Central memory CD8-positive, alpha-beta T cell (primary cell): ENCODE measurements at regions not wholly inside any gene's neighbourhood (a gene's known extent, or its start where the extent isn't known, plus 50 kb on each side); places are given as distances from the start of the nearest gene placed in this dataset.

Experiments used
- ATAC-seq: fragments of 150-1000 bp; cut with Tn5 transposase; replicated peaks from 2 replicates; pipeline ENCODE4 v1.10.0; 2022; ENCODE audit warnings: mild to moderate bottlenecking, moderate FRiP score, moderate number of reproducible peaks; ENCODE audit not compliant: poor library complexity, severe bottlenecking; ENCODE audit errors: extremely low read depth
- DNase-seq, 2 donors: peaks; one replicate each; pipeline ENCODE4 v3.0.0; 2021; ENCODE audit warnings: low spot score in 2 of 2
- H3K27ac Mint-ChIP-seq: one replicate; pipeline ENCODE4 v1.8.0; 2022; ENCODE audit warnings: low read depth, mild to moderate bottlenecking, moderate library complexity, mixed read lengths
- H3K27me3 Mint-ChIP-seq: one replicate; pipeline ENCODE4 v1.8.0; 2022; ENCODE audit warnings: mixed read lengths
- H3K36me3 Mint-ChIP-seq: one replicate; pipeline ENCODE4 v1.8.0; 2022; ENCODE audit warnings: mild to moderate bottlenecking, moderate library complexity, mixed read lengths; ENCODE audit not compliant: insufficient read depth
- H3K4me1 Mint-ChIP-seq: one replicate; pipeline ENCODE4 v1.8.0; 2022; ENCODE audit warnings: mixed read lengths
- H3K4me3 Mint-ChIP-seq: one replicate; pipeline ENCODE4 v1.8.0; 2022; ENCODE audit warnings: mild to moderate bottlenecking, moderate library complexity, mixed read lengths
- H3K9me3 Mint-ChIP-seq: one replicate; pipeline ENCODE4 v1.8.0; 2022; ENCODE audit warnings: mixed read lengths

DNA sequence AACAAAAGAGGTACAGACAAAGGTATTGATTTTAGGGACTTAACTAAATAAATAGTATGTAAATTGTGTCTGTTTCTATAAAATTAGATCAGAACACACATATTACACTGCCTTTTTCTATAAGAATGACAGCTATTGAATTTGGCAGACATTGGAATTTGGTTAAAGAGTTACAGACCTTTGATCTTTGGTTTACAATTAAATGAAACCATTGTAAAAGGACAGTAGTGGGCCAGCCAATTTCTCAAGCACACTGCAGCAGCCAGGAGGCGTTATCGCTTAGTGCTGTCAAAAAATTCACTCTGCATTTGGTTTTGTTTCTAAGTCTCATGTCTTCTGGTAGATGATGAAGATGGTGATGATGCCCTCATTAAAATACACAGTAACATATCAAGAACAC is 175.9 kb downstream of the NR4A2 start:
- H3K27me3 Mint-ChIP-seq = peaks cover 32% of the 10 kb centered on the region
- H3K4me3 Mint-ChIP-seq = no peak overlapping the region
- ATAC-seq (no peak), DNase-seq (no peak)
- H3K4me1 Mint-ChIP-seq = no peaks in the 10 kb centered on the region
- no peaks in the 10 kb centered on the region for H3K36me3 Mint-ChIP-seq
- H3K9me3 Mint-ChIP-seq = no peaks in the 10 kb centered on the region
- no peak overlapping the region for H3K27ac Mint-ChIP-seq

DNA sequence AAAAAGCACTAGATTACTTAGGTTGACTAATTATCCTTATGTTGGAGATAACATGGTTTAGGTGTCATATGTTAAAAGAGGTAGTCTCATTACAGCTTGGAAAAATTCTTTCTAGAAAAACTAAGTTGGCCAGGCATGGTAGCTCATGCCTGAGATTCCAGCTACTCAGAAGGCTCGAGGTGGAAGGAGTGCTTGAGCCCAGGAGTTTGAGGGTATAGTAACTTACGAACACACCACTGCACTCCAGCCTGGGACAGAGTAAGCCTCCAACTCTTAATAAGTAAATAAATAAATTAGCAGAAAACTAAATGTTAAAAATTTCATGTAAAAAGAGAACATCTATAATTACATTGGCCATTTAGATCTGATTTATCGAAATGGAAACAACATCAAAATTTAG is 177.2 kb downstream of the NR4A2 start:
- Mint-ChIP-seq H3K4me1 (no peaks in the 10 kb centered on the region), H3K9me3 (no peaks in the 10 kb centered on the region), H3K27ac (no peak overlapping the region), H3K27me3 (peaks cover 26% of the 10 kb centered on the region), H3K4me3 (no peak overlapping the region), H3K36me3 (no peaks in the 10 kb centered on the region)
- DNase-seq (no peak), ATAC-seq (no peak)

DNA sequence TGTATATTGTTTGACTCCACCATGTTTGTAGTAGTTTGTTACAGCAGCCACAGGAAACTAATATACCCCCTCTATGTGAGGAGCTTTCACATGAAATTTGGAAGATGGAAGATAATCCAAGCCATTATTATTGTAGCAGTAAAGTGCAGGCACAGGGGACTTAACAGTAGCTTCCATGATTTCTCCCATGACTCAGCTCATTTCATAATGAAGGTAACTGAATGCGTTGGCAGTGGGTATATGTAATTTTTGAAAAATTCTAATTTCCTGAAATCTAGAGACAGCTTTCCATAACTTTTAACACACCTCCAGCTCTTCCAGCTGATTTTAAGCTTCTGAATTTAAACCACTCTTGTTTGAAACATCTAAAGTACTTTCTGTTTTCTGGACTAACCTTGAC is 181.2 kb downstream of the NR4A2 start:
- Mint-ChIP-seq H3K4me1 (no peaks in the 10 kb centered on the region), H3K36me3 (no peaks in the 10 kb centered on the region), H3K9me3 (no peaks in the 10 kb centered on the region), H3K27me3 (peaks cover 26% of the 10 kb centered on the region), H3K27ac (no peak overlapping the region), H3K4me3 (no peak overlapping the region)
- no peak for ATAC-seq
- DNase-seq = no peak

DNA sequence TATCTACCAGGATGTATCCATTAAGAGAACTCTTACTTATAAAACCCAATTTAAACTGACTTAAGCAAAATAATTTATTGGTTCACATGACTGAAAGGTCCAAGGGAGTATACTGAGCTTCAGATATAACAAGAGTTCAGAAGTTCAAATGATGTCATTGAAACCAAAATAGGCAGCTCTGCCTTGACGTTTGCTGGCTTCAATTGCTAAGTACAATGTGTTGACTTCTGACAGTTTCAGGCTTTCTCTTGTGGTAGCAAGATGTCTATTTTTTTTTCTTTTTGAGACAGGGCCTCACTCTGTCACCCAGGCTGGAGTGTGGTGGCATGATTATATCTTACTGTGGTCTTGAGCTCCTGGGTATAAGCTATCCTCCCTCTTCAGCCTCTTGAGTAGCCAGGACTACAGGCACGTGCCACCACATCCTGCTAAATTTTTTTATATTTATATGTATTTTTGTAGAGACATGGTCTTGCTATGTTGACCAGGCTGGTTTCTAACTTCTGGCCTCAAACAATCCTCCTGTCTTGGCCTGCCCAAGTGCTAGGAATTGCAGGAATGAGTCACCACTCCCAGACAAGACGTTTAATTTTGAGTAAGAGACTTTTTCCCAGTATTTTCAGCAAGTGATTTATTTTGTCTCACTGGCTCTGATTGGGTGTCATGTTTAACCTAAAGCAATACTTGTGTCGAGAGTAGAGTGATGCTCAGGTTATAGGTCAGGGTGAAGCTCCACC is 184.8 kb downstream of the NR4A2 start:
- Mint-ChIP-seq H3K4me3 (no peak overlapping the region), H3K9me3 (no peaks in the 10 kb centered on the region), H3K27me3 (peaks cover 13% of the 10 kb centered on the region), H3K27ac (no peak overlapping the region), H3K36me3 (no peaks in the 10 kb centered on the region), H3K4me1 (no peaks in the 10 kb centered on the region)
- ATAC-seq = no peak
- DNase-seq = no peak

DNA sequence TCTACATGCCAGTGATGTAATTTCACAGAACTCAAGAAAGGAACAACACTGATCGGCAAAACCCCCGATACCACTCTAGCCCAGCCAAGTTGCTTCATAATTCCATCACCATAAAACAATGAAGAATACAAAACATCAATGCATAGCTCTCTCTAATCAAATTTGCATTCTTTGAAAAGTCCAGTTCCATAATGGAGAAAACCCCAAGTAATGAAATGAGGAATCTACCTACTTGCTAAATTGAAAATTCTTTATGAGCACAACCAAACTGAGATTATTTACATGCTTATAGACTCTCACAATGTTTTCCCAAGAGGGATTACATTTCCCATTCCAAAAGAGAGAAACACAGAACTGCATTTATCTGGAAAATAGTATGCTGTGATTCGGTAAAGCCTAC is 186.5 kb downstream of the NR4A2 start:
- H3K9me3 Mint-ChIP-seq = no peaks in the 10 kb centered on the region
- H3K27ac Mint-ChIP-seq = no peak overlapping the region
- no peak overlapping the region for H3K4me3 Mint-ChIP-seq
- no peaks in the 10 kb centered on the region for H3K27me3 Mint-ChIP-seq
- H3K4me1 Mint-ChIP-seq = no peaks in the 10 kb centered on the region
- H3K36me3 Mint-ChIP-seq = peaks cover 4% of the 10 kb centered on the region
- ATAC-seq (no peak), DNase-seq (no peak)

DNA sequence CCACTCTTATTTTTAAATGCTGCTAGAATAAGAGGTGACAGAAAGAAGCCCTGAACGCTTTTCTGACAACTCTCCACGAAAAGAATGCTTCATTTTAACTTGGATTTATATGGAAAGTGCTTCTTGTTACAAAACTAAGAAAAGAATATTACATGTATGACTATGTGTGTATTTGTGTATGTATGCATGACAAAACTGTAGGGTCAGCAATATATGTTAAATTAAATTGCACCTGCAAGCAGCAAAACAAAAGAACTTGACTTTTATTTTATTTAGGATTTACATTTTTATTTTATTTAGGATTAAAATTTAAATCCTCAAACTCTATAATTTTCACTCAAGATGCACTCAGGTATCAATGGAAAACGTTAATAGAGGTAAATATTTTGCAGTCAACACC is 187.1 kb downstream of the NR4A2 start:
- no peak for ATAC-seq
- no peaks in the 10 kb centered on the region for H3K4me1 Mint-ChIP-seq
- peaks cover 4% of the 10 kb centered on the region for H3K36me3 Mint-ChIP-seq
- H3K9me3 Mint-ChIP-seq = no peaks in the 10 kb centered on the region
- no peak overlapping the region for H3K27ac Mint-ChIP-seq
- DNase-seq = no peak
- H3K4me3 Mint-ChIP-seq = no peak overlapping the region
- no peaks in the 10 kb centered on the region for H3K27me3 Mint-ChIP-seq

DNA sequence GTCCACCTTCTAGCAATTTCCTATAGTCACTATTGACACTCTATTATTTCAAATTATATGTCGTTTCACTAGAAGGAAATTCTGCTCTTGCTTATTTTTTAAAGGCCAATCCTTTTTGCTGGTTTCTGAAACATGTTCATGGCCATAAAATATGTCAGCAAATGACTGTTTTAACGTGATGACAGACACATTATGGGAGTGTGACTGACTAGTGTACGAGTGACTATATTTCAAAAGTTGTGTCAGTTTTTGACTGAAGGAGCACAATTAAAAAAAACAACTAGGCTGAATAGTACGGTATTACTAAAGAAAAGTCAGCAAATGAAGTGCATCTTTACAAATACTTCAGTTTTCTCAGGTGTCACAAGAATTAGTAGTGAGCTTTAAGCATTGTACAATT is 196.0 kb downstream of the NR4A2 start:
- Mint-ChIP-seq H3K27ac (no peak overlapping the region), H3K36me3 (no peaks in the 10 kb centered on the region), H3K4me1 (no peaks in the 10 kb centered on the region), H3K9me3 (no peaks in the 10 kb centered on the region), H3K4me3 (no peak overlapping the region), H3K27me3 (no peaks in the 10 kb centered on the region)
- no peak for DNase-seq
- ATAC-seq = no peak

DNA sequence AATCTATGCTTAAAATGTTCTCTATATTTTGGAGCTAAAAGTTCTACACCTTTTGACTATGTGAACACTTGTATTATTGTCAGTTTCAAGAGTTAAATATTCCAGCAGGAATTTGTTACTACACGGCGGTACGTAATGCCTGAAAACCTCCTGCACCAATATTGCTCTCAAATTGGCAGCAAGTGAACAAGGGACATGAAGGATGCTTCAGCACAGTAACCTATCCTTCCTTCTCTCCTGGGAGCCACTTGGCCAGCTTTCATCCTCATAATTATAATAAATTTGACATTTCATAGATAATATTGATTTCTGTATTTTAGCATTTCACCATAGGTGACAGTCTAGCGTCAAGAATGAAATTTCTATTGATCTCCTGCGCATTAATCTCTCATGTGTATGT is 197.6 kb downstream of the NR4A2 start:
- ATAC-seq (no peak), DNase-seq (no peak)
- H3K36me3 Mint-ChIP-seq = no peaks in the 10 kb centered on the region
- no peak overlapping the region for H3K27ac Mint-ChIP-seq
- H3K4me1 Mint-ChIP-seq = no peaks in the 10 kb centered on the region
- no peak overlapping the region for H3K4me3 Mint-ChIP-seq
- no peaks in the 10 kb centered on the region for H3K27me3 Mint-ChIP-seq
- no peaks in the 10 kb centered on the region for H3K9me3 Mint-ChIP-seq

DNA sequence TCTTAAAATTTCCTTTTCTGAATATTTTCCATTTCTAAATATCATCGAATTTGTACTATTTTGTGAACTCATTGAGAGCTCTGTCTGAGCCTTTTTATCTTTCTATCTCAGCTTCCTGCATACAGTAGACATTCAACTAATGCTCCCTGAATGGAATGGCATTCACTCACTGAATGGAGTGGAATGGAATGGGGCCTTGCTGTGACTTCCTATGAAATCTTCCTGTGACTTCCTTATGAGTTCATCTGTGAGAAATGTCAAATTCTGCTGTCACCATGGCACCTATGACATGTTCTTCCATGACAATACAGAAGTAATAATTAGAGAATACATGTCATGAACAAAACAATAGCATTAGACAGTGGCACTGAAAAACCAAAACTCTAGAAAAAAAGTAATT is 199.6 kb downstream of the NR4A2 start:
- Mint-ChIP-seq H3K4me1 (no peaks in the 10 kb centered on the region), H3K9me3 (no peaks in the 10 kb centered on the region), H3K4me3 (no peak overlapping the region), H3K27me3 (no peaks in the 10 kb centered on the region), H3K27ac (no peak overlapping the region), H3K36me3 (no peaks in the 10 kb centered on the region)
- no peak for DNase-seq
- ATAC-seq = no peak

DNA sequence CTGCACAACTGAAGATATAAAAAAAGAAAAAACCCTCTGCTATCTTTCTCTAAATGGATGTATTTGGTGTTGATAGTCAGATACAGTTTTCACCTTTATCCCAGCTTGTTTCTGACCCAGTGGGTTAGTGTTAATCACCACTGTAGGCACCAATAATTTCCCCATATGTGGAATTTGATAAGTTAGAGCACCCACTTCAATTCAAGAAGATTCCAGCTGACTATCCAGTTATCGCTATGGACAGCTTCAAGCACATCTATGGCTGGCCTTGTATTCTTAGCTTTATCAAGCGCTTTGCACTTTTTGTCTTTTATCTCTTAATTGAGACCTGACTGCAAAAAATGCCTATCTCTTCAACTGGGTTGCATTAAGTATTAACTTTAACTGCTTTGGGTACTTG is 200.4 kb downstream of the NR4A2 start:
- no peaks in the 10 kb centered on the region for H3K36me3 Mint-ChIP-seq
- no peaks in the 10 kb centered on the region for H3K27me3 Mint-ChIP-seq
- no peak for ATAC-seq
- no peaks in the 10 kb centered on the region for H3K9me3 Mint-ChIP-seq
- DNase-seq = no peak
- no peak overlapping the region for H3K27ac Mint-ChIP-seq
- H3K4me1 Mint-ChIP-seq = no peaks in the 10 kb centered on the region
- no peak overlapping the region for H3K4me3 Mint-ChIP-seq

DNA sequence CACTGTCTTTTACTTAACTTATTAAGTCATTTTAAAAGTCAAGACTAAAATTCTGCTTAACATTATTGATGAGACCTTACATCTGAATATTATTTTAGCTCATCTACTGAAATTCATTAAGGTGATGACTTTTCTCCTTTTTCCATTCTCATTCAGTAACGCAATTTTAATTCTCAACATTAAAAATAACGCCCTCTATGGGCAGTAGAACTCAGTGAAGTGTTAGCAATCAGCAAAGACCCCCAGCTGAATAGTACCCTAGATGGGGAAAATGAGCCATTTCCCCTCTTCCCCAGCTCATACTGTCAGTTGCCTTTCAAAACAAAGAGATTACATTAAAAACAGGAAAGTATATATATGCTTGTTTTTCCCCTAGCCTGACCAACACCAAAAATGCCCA is 203.3 kb downstream of the NR4A2 start:
- no peak overlapping the region for H3K4me3 Mint-ChIP-seq
- H3K27ac Mint-ChIP-seq = no peak overlapping the region
- H3K4me1 Mint-ChIP-seq = no peaks in the 10 kb centered on the region

DNA sequence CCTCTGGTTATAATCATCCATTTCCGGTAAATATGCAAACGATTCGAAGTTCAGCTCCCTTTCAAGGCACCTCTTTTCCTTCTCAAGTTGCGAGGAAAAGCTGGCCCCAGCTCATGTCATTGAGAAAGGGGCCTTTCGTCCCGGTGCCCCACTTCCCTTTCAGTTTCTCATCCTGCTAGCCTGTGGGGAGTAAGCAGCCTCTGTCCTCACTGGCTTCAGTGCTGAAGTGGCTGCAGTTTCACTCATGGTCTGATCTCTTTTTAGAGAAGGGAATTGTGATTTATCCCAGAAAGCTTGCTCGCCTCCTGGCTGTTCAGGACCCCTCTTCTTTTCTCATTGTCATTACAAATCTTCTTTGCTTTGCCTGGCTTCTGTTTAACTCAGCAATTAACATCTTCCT is 207.5 kb downstream of the NR4A2 start:
- Mint-ChIP-seq H3K4me1 (no peaks in the 10 kb centered on the region), H3K9me3 (no peaks in the 10 kb centered on the region), H3K27ac (no peak overlapping the region), H3K4me3 (no peak overlapping the region), H3K36me3 (no peaks in the 10 kb centered on the region), H3K27me3 (peaks cover 6% of the 10 kb centered on the region)
- ATAC-seq (no peak), DNase-seq (no peak)

More for the DNA sequence above, 203.3 kb downstream of the NR4A2 start:
- no peak for DNase-seq
- ATAC-seq = no peak
- Mint-ChIP-seq H3K27me3 (no peaks in the 10 kb centered on the region), H3K9me3 (no peaks in the 10 kb centered on the region), H3K36me3 (no peaks in the 10 kb centered on the region)

DNA sequence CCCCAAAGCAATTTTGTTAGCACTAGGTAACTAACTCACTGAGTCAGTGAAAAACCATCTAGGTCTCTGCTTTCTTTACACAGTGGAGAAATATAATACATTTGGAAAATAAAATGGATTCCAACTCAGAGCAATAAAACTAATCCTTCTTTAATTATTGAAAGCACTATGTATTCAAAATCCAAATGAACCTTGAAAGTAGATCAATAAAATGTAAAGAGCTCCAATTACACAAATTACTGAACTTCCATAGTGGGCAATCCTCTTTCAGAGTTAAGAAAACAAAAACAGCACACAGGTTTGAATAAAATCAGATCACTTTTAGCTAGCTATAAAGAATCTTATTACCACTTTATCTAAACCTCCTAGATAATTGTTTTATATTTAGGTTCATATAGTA is 208.1 kb downstream of the NR4A2 start:
- H3K4me1 Mint-ChIP-seq = no peaks in the 10 kb centered on the region
- peaks cover 6% of the 10 kb centered on the region for H3K27me3 Mint-ChIP-seq

More for the DNA sequence above, 208.1 kb downstream of the NR4A2 start:
- Mint-ChIP-seq H3K4me3 (no peak overlapping the region), H3K27ac (no peak overlapping the region), H3K36me3 (no peaks in the 10 kb centered on the region), H3K9me3 (no peaks in the 10 kb centered on the region)
- DNase-seq (no peak), ATAC-seq (no peak)
